Activated T-cell treated with anti-CD3 and anti-CD28 coated beads for 24 hours (primary cell): ENCODE measurements at regions not wholly inside any gene's neighbourhood (a gene's known extent, or its start where the extent isn't known, plus 50 kb on each side); places are given as distances from the start of the nearest gene placed in this dataset.
"Not testable (repeated sequence)": the region's sequence is repeated elsewhere in the genome, so short reads cannot be mapped to it uniquely, and the experiment has no call there.

Source experiments
- DNase-seq: peaks from one replicate; pipeline ENCODE4 v3.0.0-alpha.2; 2020; ENCODE audit warnings: low read depth

GRCh38 chrX:69062493-69062892 lies 102.8 kb downstream of the PJA1 start:
- DNase-seq = no peak

DNA sequence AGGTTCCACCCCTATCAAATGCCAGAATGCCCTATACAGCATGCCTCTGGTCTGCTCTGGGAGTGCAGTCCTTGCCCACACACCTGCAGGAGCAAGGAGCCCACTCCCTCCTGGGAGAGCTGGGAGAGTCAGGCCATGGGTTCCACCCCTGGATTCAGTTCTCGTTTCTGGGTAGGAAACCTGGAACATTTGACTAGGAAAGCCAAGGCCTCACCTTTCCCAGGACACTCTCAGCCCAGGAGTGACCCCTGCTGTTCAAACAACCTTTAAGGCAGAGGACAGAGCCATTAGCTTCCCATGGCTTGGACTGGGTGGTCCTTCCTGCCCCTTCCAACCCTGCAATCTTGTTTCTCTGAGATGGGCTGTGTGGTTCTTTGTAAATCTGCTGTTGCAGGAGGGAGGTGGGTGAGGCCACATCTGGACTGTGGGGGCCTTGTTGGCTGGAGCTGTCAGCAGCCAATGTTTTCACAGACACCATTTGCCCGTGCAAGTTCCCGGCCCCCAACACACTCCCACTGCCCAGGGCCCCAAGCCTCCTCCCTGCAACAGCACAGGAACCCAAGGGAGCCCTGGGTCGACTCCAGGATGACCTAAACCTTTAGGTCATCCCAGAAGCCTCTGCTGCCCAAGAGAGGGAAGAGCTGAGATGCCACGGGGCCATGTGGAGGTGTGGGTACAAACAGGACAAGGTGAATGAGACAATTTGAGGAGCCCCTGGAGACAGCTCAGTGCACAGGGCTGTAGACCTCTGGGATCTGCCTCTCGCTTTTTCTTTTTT lies 104.4 kb downstream of the PJA1 start:
- DNase-seq = no peak

DNA sequence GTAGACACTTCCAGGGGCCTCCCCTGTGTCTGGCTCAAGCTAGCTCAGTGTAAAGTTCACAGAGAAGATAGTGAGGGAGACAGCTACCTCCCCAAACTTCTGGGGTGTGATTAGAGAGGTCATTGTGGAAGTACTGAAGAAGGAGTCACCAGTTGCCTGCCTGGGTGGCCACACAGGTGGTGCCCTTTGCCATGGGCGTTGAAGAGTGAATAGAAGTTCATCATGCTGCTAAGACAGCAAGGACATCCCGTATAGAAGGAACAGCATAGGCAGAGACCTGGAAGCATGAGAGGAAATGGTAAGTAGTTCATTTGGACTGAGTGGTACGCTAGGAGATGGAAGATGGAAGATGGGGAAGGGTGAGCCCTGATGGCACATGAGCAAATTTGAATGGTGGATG lies 110.1 kb downstream of the PJA1 start:
- DNase-seq = no peak

- DNase-seq = not testable (repeated sequence)
These were observed 110.8 kb downstream of the PJA1 start for GRCh38 chrX:69054497-69054896.

DNA sequence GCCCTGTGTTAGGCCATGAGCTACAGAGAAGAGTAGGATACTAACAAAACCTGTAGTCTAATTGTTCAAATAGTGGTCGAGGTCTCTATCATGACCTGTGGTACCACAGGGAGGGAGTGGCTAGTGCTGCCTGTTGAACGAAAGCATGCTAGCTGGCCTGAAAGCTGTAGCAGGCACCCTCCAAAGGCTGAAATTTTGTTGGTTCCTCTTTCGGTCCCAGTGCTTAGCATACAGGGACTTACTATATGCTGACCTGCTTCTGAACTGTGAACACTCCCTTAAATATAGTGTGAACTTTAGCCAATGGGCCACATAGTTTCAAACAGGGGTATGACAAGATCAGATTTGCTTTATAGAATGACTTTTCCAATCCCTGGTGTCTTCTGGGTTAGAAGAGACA lies 113.4 kb downstream of the PJA1 start:
- DNase-seq = no peak

DNA sequence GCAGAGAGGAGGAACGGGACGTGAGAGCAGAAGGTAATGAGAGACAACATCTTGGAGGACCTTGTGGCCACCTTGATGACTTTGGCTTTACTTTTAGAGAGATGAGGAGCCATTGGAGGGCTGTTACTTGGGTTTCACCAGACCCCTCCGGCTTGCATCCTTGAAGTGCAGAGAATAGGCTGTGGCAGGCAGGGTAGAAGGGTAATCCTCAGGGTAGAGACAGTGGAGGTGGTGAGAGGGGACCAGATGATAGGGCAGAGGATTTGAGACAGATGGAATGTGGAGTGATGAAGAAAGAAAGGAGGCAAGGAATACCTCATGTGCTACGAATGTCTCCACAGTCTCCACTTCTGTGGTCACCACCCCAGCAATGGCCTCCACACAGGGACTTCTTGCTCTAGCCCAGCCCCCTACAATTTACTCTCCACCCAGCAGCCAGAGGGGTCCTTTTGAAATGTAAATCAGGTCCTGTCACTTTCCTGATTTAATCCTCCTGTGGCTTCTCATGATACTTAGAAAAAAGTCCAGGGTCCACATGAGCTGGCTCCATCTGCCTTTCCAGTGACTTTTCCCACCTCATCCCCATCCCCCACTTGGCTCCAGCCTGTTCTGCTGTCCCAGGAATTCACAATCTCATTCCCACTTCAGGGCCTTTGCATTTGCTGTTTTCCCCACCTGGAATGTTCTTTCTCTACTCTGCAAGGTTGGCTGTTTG lies 115.0 kb downstream of the PJA1 start:
- no peak for DNase-seq

GRCh38 chrX:69046996-69047490 lies 118.2 kb downstream of the PJA1 start:
- DNase-seq = no peak

- no peak for DNase-seq
These were observed 119.5 kb downstream of the PJA1 start for GRCh38 chrX:69045616-69046345.

GRCh38 chrX:69038816-69039215 lies 126.4 kb downstream of the PJA1 start:
- no peak for DNase-seq

- no peak for DNase-seq
These were observed 127.1 kb downstream of the PJA1 start for GRCh38 chrX:69038188-69038587.

GRCh38 chrX:69037786-69038185 lies 127.5 kb downstream of the PJA1 start:
- no peak for DNase-seq

DNA sequence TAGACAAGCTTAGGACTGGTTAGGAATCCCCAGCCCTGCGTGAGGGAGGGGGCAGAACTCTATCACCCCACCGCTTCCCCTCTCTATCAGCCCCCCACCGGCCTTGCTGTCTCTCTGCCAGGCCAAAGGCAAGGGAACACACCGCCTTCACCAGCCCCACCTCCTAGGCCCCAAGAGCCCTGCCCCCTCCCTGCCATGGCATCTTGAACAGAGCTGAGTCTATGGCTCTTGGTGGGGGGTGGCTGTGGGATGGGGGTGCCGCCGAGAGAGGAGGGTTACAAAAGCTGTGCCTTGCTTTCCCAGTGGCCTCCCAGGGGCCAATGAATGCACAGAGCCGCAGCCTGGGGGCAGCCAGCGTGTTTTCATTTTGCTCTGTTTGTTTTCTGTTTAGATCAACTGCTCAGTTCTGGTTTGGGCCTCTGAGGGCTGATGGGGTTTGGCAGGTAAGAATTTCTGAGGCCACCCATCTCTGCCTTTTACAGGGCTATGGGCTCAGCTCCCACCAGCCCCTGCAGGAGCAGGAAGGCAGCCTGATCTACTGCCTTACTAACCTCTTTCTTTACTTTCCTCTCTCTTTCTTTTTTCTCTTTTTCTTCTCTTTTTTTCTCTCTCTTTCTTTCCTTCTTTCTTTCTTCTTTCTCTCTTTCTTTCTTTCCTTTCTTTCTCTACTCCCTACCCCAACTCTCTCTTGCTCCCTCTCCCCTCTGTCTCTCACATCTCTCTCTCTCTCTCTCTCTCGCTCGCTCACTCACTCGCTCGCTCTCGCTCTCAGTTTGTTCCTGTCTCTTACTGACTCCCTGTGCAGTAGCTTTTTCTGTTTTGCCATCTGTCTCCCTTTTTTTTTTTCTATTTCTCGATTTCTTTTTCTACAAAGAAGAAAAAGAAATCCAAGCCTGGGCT lies 128.3 kb downstream of the PJA1 start:
- no peak for DNase-seq

GRCh38 chrX:69034451-69034850 lies 130.8 kb downstream of the PJA1 start:
- no peak for DNase-seq

GRCh38 chrX:69033936-69034335 lies 131.3 kb downstream of the PJA1 start:
- DNase-seq = no peak

- DNase-seq = no peak
These were observed 132.7 kb downstream of the PJA1 start for GRCh38 chrX:69032601-69033000.

DNA sequence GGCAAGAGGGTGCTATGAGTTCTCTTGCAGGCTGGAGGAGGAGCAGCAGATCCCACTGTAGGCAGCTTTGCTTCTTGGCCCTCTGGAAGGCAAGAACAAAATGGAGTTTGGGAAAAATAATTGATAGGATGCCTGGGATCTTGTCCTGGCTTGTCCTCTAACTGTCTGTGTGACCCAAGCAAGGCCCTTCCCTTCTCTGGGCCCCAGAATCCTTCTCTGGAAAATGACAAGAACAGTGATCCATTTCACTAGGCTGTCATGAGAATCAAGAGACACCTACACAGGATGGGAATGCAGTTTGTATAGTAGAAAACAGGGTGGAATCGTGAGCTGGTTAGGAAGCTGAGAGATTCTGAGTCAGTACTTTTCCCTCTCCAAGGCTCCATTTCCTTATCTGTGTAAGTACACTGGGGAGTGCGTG lies 133.3 kb downstream of the PJA1 start:
- no peak for DNase-seq

DNA sequence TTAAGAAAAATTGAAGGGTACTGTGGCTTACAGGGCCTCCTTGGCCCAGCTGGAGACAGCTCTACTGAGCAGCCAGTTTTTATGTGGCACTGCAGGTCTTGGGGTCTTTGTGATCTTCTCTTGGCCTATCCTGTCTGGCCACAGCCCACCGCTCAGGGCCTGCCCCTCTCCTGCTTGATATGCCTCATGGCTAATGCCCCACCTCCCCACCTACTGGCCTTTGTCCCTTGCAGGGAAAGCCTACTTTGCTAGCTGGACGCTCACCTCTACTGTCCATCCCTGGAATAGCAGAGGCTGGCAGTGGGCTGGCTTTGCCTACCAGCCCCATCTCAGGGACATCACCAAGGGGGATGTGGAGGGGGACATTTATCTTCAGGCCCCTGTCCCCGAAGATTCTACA lies 134.1 kb downstream of the PJA1 start:
- DNase-seq = no peak

- no peak for DNase-seq
These were observed 135.5 kb downstream of the PJA1 start for GRCh38 chrX:69029771-69030170.

DNA sequence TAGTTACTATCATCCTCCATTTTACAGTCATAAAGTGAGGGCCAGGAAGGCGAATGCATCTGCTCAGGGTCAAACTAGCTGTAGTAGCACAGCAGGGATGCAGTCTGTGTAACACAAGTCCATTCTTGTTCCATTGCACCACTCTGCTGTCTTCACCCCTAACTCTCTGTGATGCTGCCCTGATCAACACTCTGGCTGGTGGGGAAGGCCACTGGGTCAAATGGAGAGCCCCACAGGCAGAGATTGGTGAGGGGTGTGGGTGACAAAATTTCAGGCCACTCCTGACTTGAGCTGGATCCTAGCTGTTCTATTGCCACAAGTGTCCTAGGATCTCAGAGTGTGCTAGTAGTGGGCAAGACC lies 136.5 kb downstream of the PJA1 start:
- DNase-seq = no peak

- no peak for DNase-seq
These were observed 137.1 kb downstream of the PJA1 start for GRCh38 chrX:69028006-69028760.
